ENCODE measurements at regions not wholly inside any gene's neighbourhood (a gene's known extent, or its start where the extent isn't known, plus 50 kb on each side); places are given as distances from the start of the nearest gene placed in this dataset.

DNA sequence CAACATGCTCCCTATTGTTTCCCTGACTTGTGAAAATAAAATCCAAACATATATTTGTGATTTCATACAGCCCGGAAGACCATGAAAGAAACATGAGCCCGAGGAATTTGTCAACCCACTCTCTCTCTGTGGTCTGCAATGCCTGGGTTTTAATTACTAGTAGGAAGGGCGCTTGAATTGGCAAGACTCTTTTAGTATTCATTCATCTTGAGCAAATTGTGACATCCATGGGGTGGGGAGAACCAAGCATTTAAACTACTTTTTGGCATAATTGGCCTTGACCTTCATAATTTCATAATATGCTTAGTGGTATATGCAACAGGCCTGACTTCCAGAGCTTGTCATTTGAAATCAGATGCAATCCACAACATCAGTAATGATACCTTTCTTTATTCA is 142.4 kb upstream of the BMPER start:
- RAD21 ChIA-PET (ENCODE audit: low non-redundant PET in 1 of 2, low total read pairs in 2 of 2, uncharacterized antibody in 2 of 2, unreplicated experiment in 2 of 2): no interaction called here

More for the DNA sequence above, 142.4 kb upstream of the BMPER start:
- ChIA-PET CTCF (no interaction called here), POLR2A (no interaction called here)
- H3K27ac ChIP-seq (ENCODE audit: low read depth, low read length): no peak overlapping the region
- BruUV-seq (replicated peaks): no TSS peak
- no peaks in the 10 kb centered on the region for H3K36me3 ChIP-seq (ENCODE audit: control insufficient read depth in 1 of 2, insufficient read depth in 2 of 2, low read length in 2 of 2)
- H3K27me3 ChIP-seq (ENCODE audit: insufficient read depth, low read length): no peaks in the 10 kb centered on the region
- no peak overlapping the region for H3K4me3 ChIP-seq (replicated peaks in 1 of 2; ENCODE audit: low read depth in 1 of 2, low read length in 2 of 2)
- intact Hi-C loops (cut with micrococcal nuclease): no loop called here
- ATAC-seq: no peak
- H3K9ac ChIP-seq (ENCODE audit: low read length): no peak overlapping the region
- no peak for DNase-seq (ENCODE audit: low read depth, low spot score)
- H3K4me2 ChIP-seq (ENCODE audit: low read length): no peak overlapping the region
- no peaks in the 10 kb centered on the region for H3K9me2 ChIP-seq (ENCODE audit: insufficient read depth)
- no peaks in the 10 kb centered on the region for H4K20me1 ChIP-seq (ENCODE audit: insufficient read depth)
- H3K4me1 ChIP-seq (ENCODE audit: control insufficient read depth in 1 of 2, insufficient read depth in 2 of 2, low read length in 2 of 2): no peaks in the 10 kb centered on the region
- no peak for TF ChIP-seq JUND (IDR thresholded peaks at IDR 0.05)
- TF ChIP-seq ELF1 (IDR thresholded peaks at IDR 0.05; ENCODE audit: borderline replicate concordance, low read depth): no peak
- TF ChIP-seq RAD21 (IDR thresholded peaks at IDR 0.05; ENCODE audit: low read depth): no peak
- TF ChIP-seq CBX3 (IDR thresholded peaks at IDR 0.05; ENCODE audit: low read depth): no peak
- TF ChIP-seq, protein P1, sequence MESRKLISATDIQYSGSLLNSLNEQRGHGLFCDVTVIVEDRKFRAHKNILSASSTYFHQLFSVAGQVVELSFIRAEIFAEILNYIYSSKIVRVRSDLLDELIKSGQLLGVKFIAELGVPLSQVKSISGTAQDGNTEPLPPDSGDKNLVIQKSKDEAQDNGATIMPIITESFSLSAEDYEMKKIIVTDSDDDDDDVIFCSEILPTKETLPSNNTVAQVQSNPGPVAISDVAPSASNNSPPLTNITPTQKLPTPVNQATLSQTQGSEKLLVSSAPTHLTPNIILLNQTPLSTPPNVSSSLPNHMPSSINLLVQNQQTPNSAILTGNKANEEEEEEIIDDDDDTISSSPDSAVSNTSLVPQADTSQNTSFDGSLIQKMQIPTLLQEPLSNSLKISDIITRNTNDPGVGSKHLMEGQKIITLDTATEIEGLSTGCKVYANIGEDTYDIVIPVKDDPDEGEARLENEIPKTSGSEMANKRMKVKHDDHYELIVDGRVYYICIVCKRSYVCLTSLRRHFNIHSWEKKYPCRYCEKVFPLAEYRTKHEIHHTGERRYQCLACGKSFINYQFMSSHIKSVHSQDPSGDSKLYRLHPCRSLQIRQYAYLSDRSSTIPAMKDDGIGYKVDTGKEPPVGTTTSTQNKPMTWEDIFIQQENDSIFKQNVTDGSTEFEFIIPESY (IDR thresholded peaks at IDR 0.05; ENCODE audit: extremely low read depth, insufficient replicate concordance, low read length): no peak
- TF ChIP-seq, protein P2, sequence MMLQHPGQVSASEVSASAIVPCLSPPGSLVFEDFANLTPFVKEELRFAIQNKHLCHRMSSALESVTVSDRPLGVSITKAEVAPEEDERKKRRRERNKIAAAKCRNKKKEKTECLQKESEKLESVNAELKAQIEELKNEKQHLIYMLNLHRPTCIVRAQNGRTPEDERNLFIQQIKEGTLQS (IDR thresholded peaks at IDR 0.05): no peak
- no peak for TF ChIP-seq EZH2 (IDR thresholded peaks at IDR 0.05)
- TF ChIP-seq SIN3A (IDR thresholded peaks at IDR 0.05; ENCODE audit: low read depth): no peak
- no peak for TF ChIP-seq TCF7L2 (IDR thresholded peaks at IDR 0.05; ENCODE audit: borderline replicate concordance, extremely low read depth, insufficient read depth, insufficient read length)
- no peak for TF ChIP-seq EZH2phosphoT487 (IDR thresholded peaks at IDR 0.05; ENCODE audit: borderline replicate concordance)
- no peak for TF ChIP-seq FOSL1 (IDR thresholded peaks at IDR 0.05; ENCODE audit: low read depth)
- TF ChIP-seq YY1 (IDR thresholded peaks at IDR 0.05; ENCODE audit: extremely low read depth, insufficient replicate concordance, low read depth, low read length): no peak
- no peak for TF ChIP-seq ZNF274 (IDR thresholded peaks at IDR 0.05; ENCODE audit: low read depth, low read length)
- TF ChIP-seq POLR2AphosphoS5 (IDR thresholded peaks at IDR 0.05; ENCODE audit: low read depth, low read length): no peak
- TF ChIP-seq POLR2A (IDR thresholded peaks at IDR 0.05; ENCODE audit: borderline replicate concordance, extremely low read depth, insufficient read depth, insufficient read length): no peak
- TF ChIP-seq ZFX (IDR thresholded peaks at IDR 0.05): no peak
- no peak for TF ChIP-seq SRF (IDR thresholded peaks at IDR 0.05; ENCODE audit: low read depth)
- H3K79me2 ChIP-seq (ENCODE audit: insufficient read depth, low read length): no peaks in the 10 kb centered on the region
- no peaks in the 10 kb centered on the region for H3K9me3 ChIP-seq (ENCODE audit: control insufficient read depth in 1 of 2, insufficient read depth in 1 of 2, low read depth in 1 of 2, low read length in 2 of 2)
- H2AFZ ChIP-seq (ENCODE audit: low read depth, low read length, poor library complexity, severe bottlenecking): no peak overlapping the region

Measured in HCT116 (cell line).